Kidney epithelial cell (primary cell): ENCODE measurements at regions not wholly inside any gene's neighbourhood (a gene's known extent, or its start where the extent isn't known, plus 50 kb on each side); places are given as distances from the start of the nearest gene placed in this dataset.

Experiments
- DNase-seq: peaks from one replicate; pipeline ENCODE4 v3.0.0-alpha.2; 2010; ENCODE audit warnings: low read depth
- H3K27me3 ChIP-seq: 2 replicates; pipeline ENCODE4 v1.6.0; 2011; ENCODE audit warnings: low read length; ENCODE audit not compliant: control insufficient read depth, insufficient read depth
- H3K36me3 ChIP-seq: 2 replicates; pipeline ENCODE4 v1.5.1; 2011; ENCODE audit warnings: low read length; ENCODE audit not compliant: control insufficient read depth, insufficient read depth
- H3K4me3 ChIP-seq: 2 replicates; pipeline ENCODE4 v1.5.1; 2011; ENCODE audit warnings: low read depth, mild to moderate bottlenecking, control low read depth, low read length
- CTCF ChIP-seq: IDR thresholded peaks from 2 replicates; pipeline ENCODE4 v1.5.1; 2011; ENCODE audit warnings: mild to moderate bottlenecking, moderate library complexity, low read length, control low read depth, inconsistent platforms; ENCODE audit not compliant: insufficient read depth, poor library complexity, severe bottlenecking

GRCh38 chr5:25349746-25350145, 705.0 kb upstream of the CDH10 start:
- Histone ChIP-seq H3K36me3 (no peaks in the 10 kb centered on the region), H3K4me3 (no peak overlapping the region), H3K27me3 (no peaks in the 10 kb centered on the region)
- no peak for DNase-seq
- no peak for TF ChIP-seq CTCF

- no peak for TF ChIP-seq CTCF
- no peak overlapping the region for H3K4me3 ChIP-seq
- H3K27me3 ChIP-seq: no peaks in the 10 kb centered on the region
- no peaks in the 10 kb centered on the region for H3K36me3 ChIP-seq
- no peak for DNase-seq
These were observed 700.5 kb upstream of the CDH10 start for GRCh38 chr5:25345240-25345771.

GRCh38 chr5:25339541-25339940, 694.8 kb upstream of the CDH10 start:
- no peak for DNase-seq
- TF ChIP-seq CTCF: no peak

GRCh38 chr5:25334350-25334749, 689.6 kb upstream of the CDH10 start:
- no peak overlapping the region for H3K4me3 ChIP-seq
- H3K36me3 ChIP-seq: no peaks in the 10 kb centered on the region
- TF ChIP-seq CTCF: no peak
- no peak for DNase-seq
- H3K27me3 ChIP-seq: no peaks in the 10 kb centered on the region

More at GRCh38 chr5:25339541-25339940, 694.8 kb upstream of the CDH10 start:
- no peak overlapping the region for H3K4me3 ChIP-seq
- H3K27me3 ChIP-seq: no peaks in the 10 kb centered on the region
- no peaks in the 10 kb centered on the region for H3K36me3 ChIP-seq

- no peak for DNase-seq
- Histone ChIP-seq H3K36me3 (no peaks in the 10 kb centered on the region), H3K27me3 (no peaks in the 10 kb centered on the region), H3K4me3 (no peak overlapping the region)
- no peak for TF ChIP-seq CTCF
These were observed 685.9 kb upstream of the CDH10 start for GRCh38 chr5:25330721-25331120.

- Histone ChIP-seq H3K27me3 (no peaks in the 10 kb centered on the region), H3K36me3 (no peaks in the 10 kb centered on the region), H3K4me3 (no peak overlapping the region)
- no peak for TF ChIP-seq CTCF
- no peak for DNase-seq
These were observed 682.4 kb upstream of the CDH10 start for GRCh38 chr5:25327172-25327571.
